GM19328 (cell line): ENCODE measurements at regions not wholly inside any gene's neighbourhood (a gene's known extent, or its start where the extent isn't known, plus 50 kb on each side); places are given as distances from the start of the nearest gene placed in this dataset.
A peak's percentile ranks its signal among the peaks of the same experiment; 100 is the strongest.

Source experiments
- ATAC-seq: cut with Tn5 transposase; IDR thresholded peaks from one replicate; pipeline ENCODE4 v1.9.1; 2021; ENCODE audit warnings: mild to moderate bottlenecking, moderate library complexity; ENCODE audit not compliant: unreplicated experiment

DNA sequence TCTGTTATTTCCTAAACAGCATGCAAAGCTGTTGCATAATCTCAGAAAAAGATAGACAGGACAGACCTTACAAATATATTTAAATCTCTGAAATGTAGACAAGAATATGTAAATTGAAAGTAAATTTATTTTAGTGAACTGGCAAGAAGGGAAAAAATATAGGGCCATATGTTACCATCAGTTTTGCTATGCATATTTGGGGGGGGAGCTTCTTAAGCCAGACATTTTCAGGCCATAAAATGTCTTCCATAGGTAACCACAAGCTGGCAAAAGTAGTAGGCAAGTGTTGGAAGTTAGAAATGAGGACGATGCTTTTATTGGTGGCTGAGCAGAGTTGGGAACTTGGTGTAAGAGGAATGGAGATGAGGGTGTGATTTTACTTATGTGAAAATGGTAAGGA, 272.0 kb upstream of the CXXC4 start:
- ATAC-seq = no peak

DNA sequence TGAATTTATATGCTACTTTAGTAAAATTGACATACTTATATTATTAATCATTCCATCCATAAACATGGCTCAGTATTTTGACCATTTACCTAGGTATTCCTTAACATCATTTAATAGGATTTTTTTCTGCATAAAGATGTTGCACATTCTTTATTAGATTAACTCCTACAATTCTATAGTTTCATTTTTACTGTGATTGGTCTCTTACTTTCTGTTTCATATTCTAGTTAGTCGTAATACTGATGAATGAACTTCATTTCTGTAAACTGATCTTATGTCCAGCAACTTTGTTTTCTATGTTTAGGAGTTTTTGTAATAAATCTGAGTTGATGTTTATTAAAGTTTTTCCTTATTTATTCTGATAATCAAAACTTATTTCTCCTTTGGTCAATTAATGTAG, 278.2 kb upstream of the CXXC4 start:
- ATAC-seq = peak; percentile 58

DNA sequence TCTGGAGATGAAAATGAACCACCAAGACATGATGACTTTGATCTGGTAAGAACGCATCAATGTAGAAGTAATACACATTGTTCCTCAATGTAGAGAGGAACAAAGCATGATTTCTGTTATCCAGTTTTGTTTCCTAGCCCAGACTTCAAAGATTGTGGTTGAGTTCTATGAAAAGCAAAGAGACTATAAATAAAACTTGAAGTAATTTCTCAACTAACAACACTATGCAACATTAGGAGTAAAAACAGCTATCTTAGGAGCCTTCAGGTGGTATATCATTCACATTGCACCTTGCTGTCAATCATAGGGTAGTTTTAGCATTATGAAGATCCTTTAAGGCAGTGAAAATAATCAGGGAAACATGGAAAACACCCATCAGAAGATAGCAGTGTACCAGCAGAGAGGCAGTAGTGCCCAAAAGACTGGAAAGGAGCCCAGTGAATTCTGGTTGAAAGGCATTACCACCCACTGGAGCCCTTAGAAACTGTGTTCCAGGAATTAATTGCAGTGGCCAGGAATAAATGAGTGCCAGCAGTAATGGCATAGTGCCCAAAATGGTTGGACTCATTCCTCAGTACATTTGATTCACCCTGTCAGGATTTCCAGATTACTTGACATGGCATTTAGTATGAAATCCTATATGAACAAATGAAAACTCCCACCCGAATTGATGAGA, 300.7 kb upstream of the CXXC4 start:
- ATAC-seq = no peak

DNA sequence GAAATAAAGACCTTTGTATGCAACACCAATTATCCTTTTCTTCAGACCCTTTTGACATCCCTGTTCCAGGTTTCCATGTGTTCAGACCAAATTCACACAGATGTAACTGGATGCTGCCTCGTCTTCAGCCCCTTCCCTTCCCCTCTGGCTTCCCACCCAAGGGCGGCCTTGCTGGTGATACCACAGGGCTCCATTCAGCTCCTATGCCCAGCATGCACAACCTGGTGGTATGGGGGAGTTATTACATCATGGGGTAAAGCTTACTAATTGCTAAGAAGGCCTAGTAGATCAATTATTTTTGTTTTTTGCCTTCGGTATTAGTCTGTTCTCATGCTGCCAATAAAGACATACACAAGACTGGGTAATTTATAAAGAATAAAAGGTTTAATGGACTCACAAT, 317.0 kb upstream of the CXXC4 start:
- no peak for ATAC-seq

DNA sequence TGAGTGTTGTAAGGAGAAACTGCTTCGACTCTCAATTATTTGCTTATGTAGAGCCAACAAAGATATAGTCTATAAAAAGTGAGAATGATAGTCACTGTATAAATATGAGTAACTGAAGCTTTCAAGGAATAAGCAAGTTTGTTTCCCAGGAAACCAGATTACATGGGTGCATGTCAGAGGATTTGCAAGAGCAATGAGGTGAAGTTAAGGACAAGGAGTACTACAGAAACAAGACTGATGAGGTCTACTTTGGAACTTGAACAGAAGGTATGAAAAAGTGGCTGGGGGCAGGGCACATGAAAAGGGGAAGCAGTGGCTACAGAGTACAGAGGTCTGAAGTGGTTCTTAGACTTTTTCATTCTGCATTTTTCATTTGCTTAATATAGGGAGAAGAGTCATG, 321.0 kb upstream of the CXXC4 start:
- peak; percentile 81 for ATAC-seq

DNA sequence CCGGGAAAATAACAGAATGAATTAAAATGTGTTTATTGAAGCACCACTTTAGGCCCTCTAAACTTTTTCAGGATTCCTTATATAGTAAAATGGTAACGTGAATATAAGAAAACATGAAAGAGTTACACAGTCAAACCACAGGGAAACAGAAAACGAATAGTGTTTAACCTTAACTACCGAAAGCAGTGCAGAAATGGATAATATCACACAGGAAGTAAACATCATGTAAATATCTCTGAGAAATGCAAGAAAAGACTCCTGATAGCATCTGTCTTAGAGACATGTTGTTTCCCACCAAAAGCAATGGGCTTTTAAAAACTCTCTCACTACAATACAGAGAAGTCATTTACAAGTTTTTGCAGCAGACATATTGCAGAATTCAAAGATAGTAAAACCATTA, 323.9 kb upstream of the CXXC4 start:
- ATAC-seq = no peak

- no peak for ATAC-seq
Measured at GRCh38 chr4:104826171-104826570, 320.5 kb upstream of the TET2 start.

DNA sequence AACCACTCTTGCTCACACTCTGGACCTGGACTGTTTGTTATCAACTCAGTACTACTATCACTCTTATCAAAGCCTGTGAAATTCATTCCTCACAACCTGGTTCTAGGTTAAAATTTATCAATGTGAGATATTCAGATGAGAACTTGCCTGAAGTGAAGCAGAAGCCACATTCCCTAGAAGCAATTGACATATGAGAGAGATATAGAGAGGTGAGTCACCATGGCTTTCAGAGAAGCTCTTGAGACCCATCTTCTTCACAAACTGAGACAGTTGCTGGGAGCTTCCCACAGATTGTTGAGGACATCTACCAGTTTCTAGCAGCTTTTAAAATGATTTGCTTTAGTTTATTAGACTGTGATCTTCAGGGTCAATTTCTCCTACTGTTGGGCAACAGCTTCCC, 316.9 kb upstream of the TET2 start:
- ATAC-seq = no peak

DNA sequence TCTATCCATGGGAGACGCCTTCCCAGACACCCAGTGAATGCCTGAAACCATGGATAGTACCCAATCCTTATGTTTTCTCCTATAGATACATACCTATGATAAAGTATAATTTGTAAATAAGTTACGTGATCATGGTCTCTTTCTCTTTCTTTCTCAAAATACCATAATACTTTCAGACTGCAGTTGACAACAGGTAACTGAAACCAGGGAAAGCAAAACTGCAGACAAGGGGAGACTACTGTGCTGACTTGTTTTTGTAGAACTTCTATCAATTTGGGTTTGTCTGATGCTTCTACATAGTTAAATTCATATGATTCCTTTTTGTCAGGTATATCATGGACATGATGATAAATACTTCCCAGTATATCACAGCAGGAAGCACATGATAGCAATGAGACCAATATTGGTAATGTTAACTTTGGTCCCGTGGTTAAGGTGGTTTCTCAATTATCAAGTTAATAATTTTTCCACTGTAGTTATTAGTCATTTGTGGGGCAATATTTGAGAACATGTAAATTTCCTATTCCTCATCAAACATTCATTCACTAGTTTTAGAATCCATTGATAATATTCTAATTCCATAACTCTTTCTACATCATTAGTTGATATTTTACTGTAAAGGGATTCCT, 298.0 kb upstream of the TET2 start:
- no peak for ATAC-seq

DNA sequence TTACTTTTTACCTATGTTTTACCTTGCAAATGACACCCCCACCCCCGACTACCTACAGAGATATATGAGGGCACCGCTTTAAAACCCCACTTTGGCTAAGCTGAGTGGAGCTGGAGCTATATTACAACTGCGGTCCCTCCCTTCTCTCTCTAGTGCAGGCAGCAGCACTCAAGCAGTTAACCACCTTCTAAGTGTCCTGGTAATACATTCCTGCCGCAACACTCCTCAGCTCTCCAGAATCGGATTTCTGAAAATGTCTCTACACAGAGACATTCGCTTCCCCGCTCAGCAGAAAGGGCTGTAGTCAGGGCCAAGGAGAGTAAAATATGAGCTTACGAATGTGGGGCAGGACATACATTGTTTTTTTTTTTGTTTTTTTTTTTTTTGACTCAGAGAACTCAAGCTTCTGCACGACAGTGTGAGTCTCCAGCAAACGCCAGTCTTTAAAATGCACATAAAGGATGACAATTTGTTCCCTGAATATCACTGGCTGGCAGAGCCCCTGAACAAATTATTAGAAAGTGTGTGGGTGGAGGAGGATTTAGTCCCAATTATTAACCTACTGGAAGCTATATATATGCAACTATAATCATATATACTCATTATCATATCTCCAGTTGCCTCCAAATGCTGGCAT, 287.0 kb upstream of the TET2 start:
- no peak for ATAC-seq

GRCh38 chr4:104860238-104861123, 286.2 kb upstream of the TET2 start:
- ATAC-seq = peak; percentile 77

DNA sequence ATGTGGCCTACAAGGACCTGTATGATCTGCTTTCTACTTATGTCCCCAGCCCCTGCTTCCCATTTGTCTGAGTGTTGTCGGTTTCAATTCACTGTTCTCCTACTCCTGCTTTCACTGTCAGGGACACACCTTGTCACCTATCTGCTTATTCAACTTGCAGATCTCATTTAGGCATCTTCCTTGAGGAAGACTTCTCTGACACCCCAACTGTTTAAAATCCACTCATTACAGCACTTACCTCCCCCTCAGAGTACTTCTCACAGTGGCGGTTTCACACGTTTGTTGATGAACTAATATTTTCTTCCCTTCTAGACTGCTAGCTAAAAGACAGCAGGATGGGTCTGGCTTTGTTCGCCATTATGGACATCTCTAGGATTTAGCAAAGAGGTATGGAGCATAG, 279.9 kb upstream of the TET2 start:
- no peak for ATAC-seq

DNA sequence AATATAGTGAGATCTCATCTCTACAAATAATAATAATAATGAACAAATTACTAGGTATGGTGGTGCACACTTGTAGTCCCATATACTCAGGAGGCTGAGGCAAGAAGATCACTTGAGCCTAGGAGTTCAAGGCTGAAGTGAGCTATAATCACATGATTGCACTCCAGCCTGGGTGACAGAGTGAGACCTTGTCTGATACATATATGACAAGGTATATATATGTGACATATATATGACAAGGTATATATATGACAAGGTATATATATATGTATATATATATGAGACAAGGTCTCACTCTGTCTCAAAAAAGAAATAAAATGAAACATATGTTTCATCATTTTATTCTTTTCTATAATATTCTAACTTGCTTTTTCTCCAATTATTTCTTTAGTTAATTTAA, 278.1 kb upstream of the TET2 start:
- ATAC-seq = peak; percentile 34

GRCh38 chr4:104868958-104869357, 277.7 kb upstream of the TET2 start:
- ATAC-seq = peak; percentile 90

DNA sequence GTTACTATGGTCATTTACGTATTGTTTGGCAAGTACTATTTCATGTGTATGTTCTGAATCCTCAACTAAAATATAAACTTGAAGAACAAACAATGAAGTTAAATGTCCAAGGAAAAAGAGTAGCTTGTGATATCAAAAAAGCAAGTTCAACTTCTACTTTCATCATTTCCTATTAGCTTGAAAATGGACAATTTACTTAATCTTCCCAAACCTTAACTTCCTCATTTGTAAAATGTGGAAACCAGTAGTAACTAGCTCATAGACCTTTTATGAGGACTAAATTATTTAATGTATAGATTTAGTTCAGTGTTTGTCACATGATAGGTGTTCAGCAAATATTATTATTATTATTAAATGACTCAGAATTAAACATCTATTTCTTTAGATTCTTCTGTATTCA, 276.8 kb upstream of the TET2 start:
- ATAC-seq = no peak

DNA sequence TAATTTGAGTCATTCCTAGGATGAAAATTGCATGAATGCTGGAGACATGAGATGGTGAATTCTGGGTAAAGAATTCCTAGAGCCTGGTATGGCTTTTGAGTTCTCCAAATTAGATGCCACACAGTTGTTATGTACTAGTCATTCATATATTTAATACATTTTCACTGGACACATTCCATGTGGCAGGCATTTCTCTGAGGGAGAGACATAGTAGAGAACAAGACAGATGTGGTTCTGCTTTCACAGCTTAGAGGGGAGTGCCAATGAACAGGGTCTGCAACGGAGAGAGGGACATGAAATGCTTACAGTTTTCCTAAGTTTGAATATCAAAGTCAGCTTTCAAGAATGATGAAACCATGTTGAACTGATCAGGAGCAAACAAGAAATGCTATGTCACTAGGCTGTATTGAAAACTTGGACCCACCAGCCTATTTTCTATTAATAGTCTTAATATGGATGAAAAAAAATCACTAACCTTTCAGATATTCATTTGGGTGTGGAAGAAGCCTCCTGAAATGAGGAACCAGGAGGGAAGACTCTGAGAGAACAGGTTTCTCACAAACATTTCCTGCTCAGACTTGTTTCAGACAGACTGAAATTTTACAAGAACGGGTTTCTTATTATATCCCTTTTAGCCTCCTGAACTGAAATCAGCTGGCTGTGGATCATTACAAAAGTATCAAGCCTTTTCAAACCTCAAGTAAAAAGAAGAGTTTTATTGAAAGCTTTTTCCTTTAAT, 276.0 kb upstream of the TET2 start:
- ATAC-seq = no peak

- ATAC-seq = no peak
Measured at GRCh38 chr4:104878936-104879335, 267.7 kb upstream of the TET2 start.

GRCh38 chr4:104879367-104879766, 267.3 kb upstream of the TET2 start:
- ATAC-seq = no peak

DNA sequence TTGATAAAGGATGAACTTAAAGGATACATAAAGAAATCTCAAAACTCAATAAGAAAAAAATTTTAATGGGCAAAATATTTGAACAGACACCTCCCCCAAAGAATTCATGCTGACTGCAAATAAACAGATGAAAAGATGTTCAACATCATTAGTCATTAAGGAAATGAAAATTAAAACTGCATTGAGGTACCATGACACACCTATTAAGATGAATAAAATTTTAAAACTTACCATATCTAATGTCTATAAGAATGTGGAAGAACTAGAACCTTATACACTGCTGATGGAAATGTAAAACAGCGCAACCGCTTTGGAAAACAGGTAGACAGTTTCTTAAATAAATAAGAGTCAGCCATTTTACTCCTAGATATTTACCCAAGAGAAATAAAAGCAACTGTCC, 266.8 kb upstream of the TET2 start:
- no peak for ATAC-seq

DNA sequence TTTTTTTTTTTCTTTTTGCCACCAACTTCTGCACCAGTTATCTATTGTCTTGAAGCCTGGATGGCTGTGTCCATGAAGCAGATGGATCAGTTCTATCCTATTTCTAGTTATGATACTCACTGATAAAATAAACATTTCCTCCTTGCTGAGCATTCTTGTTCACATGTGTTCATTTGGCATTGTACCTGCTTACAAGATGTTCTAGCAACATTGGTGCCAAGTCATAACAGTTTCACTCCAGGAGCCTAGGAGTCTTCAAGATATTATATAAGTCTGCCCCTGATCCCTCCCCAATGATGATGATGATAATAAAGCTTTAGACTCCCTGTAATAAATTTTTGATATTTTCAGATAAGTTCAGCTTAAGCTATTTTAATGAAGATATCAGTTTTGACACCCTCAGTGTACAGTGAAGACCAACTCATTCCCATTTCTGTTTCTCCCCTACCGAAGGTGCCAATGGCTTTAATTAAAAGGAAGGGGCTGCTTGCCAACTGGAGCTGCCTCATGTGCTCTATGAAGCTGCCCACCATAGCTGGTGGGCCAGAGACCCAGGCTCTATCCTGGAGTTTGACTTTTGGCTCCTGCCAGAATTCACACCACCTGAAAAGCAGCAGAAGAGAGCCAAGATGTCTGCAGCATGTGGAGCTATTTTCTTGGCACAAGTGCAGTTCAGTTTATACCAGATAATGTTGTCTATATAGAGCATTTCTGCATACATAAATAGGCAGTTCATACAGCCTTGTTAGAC, 265.4 kb upstream of the TET2 start:
- ATAC-seq = no peak
